HG02642 (cell line): ENCODE measurements at regions not wholly inside any gene's neighbourhood (a gene's known extent, or its start where the extent isn't known, plus 50 kb on each side); places are given as distances from the start of the nearest gene placed in this dataset.

Experiments
- ATAC-seq: cut with Tn5 transposase; IDR thresholded peaks from one replicate; pipeline ENCODE4 v1.9.1; 2021; ENCODE audit warnings: mild to moderate bottlenecking; ENCODE audit not compliant: unreplicated experiment, poor library complexity

DNA sequence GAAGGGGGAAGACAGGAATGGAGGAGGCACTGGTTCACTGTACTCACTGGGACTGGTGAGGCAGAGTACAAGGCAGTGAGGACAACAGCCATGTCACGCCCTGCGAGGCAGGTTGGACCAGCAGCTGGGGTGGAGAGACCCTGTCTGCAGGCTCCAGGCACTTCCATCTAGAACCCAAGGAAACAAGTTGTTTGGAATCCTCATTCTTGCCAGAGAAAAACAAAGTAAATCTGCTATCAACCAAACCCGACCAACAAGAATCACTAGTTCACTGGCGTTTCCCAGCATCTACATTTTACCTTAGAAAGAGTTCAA lies 98.5 kb upstream of the CDYL start:
- ATAC-seq, result no peak

DNA sequence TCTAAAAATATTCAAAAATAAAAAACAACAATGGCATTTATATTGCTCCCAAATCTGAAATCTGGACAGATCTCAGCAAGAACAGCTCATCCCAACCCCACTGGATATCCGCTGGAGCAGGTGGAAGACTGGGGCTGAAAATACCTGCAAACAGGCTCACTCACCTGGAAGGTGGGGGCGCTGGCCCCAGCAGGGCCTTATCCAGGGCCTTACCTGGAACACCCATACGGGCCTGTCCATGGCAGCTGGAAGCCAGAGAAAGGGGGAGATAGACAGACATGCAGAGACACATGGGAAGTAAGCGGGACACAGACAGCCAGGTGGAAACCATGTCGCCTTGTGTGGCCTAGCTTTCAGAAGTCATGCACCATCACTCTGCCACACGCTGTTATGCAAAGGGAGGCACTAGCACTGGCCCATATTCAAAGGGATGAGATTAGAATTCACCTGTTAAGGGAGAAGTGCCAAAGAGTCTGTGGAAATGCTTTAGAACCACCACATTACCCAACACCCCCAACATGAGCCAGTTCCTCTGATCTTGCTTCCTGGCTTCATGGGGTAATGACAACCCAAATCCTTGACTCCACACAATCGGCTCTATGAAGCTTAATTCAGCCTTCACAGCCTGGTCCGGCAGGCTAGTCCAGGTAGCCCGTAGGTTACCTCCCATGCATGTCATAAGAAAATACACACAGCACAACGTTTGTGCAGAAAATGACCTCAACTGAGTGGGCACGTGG lies 99.0 kb upstream of the CDYL start:
- ATAC-seq, result no peak

DNA sequence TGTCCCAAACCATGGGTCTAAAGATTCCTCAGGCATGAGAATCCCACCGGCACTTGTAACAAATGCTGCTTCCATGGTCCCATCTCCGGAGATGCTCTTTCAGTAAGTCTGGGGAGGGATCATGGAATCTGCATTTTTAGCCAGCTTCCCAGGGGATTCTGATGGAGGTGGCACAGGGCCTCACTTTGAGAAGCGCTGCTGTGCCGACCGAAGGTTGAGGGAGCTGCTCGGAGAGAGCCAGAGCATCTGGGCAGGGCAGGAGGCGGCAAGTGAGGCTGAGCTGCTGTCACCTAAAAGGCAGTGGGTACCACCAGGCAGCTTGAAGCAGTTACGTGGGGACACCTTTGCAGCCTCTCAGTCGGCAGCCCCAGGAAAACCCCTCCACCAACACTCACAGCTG lies 100.2 kb upstream of the CDYL start:
- no peak for ATAC-seq

DNA sequence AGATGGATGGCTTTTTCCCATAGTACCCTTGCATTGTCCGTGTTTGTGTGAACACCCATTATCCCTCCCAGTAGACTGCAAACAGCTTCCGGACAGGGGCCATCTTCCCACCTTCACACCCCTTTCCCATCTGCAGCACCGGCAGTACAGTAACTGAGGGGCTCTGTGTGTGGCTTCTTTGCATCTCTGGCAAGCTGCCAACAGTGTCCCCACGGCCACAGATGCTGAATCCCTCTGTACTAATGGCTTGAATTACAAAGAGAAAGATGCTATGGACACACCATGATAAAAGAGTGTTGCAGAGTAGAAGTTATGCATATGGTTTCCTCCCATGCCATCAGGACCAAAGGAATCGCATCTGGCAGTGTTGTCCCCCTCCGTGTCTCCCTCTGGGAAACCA lies 101.1 kb upstream of the CDYL start:
- no peak for ATAC-seq

GRCh38 chr6:4673861-4674260 lies 102.3 kb upstream of the CDYL start:
- ATAC-seq, result no peak

DNA sequence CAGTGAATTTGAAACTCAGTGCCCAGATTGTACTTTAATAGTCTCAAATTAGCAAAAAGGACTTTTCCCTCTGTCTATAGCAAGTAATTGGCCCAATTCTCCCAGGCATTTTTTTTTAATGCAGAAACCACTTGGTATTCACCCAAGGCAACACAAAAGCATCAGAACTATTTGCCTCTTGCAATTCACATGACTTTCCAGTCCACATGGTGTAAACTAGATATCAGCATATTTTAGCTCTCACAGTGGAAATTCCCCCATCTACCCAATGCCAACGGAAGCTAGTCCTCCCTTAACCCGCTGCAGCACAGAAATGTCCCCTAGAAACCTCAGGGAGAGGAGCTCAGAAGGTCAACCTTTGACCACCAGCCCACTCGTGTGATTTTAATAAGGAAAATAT lies 103.4 kb upstream of the CDYL start:
- ATAC-seq, result no peak

DNA sequence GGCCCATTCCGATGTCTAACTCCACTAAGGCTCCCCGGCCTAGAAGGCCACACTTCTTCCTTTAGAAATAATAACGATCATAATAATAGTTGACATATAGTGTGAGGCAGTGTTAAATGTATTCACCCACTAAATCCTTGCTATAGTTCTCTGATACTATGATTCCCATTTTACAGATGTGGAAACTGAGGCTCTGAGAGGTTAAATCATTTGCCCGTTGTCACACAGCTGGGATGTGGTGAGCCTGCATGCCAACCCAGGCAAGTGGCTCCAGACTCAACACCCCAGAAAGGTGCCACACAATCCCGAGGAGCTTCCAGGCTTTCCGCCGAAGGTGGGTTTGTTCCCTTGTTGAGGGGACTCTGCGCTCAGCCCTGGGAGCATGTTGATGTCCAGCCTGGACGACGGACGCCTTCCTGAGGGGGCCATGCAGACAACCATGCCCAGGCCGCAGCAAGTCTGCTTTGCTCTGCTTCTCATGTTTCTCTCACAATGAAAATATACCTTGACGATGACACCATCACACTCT lies 104.6 kb upstream of the CDYL start:
- no peak for ATAC-seq

DNA sequence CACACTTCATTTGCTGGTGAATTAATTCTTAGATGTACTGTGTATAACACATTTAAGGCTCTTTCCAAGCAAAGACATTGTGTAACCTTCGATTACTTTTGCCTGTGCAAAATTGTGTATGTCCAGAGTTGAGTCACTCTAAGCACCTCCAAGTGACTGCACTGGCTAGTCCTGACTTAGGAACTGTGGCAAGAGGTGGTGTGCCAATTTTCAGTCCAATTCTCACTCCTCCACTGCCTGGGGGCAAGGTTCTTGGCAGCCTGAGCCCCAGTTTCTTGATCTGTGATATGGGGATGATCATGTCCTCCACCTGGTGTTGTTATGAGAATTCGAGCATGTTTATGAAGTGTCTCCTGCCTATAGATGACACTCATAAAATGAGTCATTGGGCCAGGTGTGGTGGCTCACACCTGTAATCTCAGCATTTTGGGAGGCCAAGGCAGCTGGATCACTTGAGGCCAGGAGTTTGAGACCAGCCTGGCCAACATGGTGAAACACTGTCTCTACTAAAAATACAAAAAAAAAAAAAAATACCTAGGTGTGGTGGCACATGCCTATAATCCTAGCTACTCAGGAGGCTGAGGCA lies 105.3 kb upstream of the CDYL start:
- no peak for ATAC-seq

GRCh38 chr6:4670290-4670689 lies 105.9 kb upstream of the CDYL start:
- ATAC-seq, result no peak

GRCh38 chr6:4668271-4669179 lies 107.7 kb upstream of the CDYL start:
- ATAC-seq, result no peak

- no peak for ATAC-seq
These were observed 108.6 kb upstream of the CDYL start for GRCh38 chr6:4667591-4667990.

DNA sequence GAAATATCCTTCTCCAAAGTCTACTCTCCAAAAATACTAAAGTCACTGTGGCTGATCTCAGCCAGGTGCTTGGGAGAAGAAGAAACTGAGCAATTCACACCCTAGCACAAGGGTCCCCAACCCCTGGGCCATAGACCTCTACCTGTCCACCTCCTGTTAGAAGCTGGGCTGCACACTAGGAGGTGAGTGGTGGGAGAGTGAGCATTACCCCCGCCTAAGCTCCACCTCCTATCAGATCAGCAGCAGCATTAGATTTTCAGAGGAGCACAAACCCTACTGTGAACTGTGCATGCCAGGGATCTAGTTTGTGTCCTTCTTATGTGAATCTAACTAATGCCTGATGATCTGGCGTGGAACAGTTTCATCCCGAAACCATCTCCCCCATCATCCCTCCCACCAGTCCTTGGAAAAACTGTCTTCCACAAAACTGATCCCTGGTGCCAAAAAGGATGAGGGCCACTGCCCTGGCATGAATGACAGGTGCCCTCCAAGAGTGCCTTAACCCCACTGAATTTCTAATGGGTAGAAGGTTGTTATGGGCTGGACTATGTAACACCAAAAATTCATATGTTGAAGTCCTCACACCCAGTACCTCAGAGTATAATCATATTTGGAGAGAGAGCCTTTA lies 109.2 kb upstream of the CDYL start:
- ATAC-seq, result no peak

GRCh38 chr6:4665489-4666417 lies 110.5 kb upstream of the CDYL start:
- ATAC-seq, result no peak

- ATAC-seq, result no peak
These were observed 111.3 kb upstream of the CDYL start for GRCh38 chr6:4664911-4665310.

- ATAC-seq, result no peak
These were observed 112.0 kb upstream of the CDYL start for GRCh38 chr6:4664117-4664626.

- no peak for ATAC-seq
These were observed 113.3 kb upstream of the CDYL start for GRCh38 chr6:4662886-4663285.

DNA sequence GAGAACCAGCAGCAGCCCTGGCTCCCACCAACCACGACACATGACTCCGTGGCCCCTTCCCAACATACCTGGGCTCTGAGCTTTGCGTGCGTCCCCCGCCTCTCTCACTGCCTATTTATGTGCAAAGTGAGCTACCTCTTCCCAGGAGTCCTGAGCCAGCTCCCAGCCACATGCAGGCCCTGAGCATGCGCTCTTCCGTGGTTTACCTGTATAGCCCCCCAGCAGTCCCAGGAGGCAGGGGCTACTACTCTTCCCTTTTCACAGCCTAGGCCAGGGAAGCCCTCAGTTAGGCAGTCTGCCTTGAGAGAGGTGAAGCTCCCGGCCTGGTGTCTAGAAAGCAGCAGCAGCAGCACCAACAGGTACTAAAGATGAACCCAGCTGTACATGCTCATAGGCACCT lies 114.8 kb upstream of the CDYL start:
- no peak for ATAC-seq

- no peak for ATAC-seq
These were observed 115.6 kb upstream of the CDYL start for GRCh38 chr6:4660377-4661321.
